OCI-LY1 (cell line): ENCODE measurements at regions not wholly inside any gene's neighbourhood (a gene's known extent, or its start where the extent isn't known, plus 50 kb on each side); places are given as distances from the start of the nearest gene placed in this dataset.

Experiments
- H2AFZ ChIP-seq: fragments of 200-600 bp; sonication (generic), shearing (Covaris generic); 2 replicates; pipeline ENCODE4 v1.6.0; 2014; ENCODE audit warnings: antibody characterized with exemption, mild to moderate bottlenecking, low read length
- H3F3A ChIP-seq: fragments of 200-600 bp; sonication (generic), shearing (Covaris generic); 2 replicates; pipeline ENCODE4 v1.6.0; 2014; ENCODE audit warnings: mild to moderate bottlenecking, antibody characterized with exemption, low read length, moderate library complexity; ENCODE audit not compliant: insufficient read depth
- H3K27ac ChIP-seq: fragments of 200-600 bp; sonication (generic); 2 replicates; pipeline ENCODE4 v1.5.1; 2014; ENCODE audit warnings: low read length, mixed run types, mild to moderate bottlenecking, low read depth; ENCODE audit not compliant: poor library complexity, severe bottlenecking
- H3K27me3 ChIP-seq: fragments of 200-600 bp; sonication (generic); 2 replicates; pipeline ENCODE4 v1.6.0; 2014; ENCODE audit warnings: antibody characterized with exemption, mild to moderate bottlenecking, low read length, moderate library complexity; ENCODE audit not compliant: insufficient read depth
- H3K36me3 ChIP-seq: fragments of 200-600 bp; sonication (generic); 2 replicates; pipeline ENCODE4 v1.6.1; 2014; ENCODE audit warnings: mild to moderate bottlenecking, antibody characterized with exemption, low read length, moderate library complexity, mixed read lengths; ENCODE audit not compliant: insufficient read depth
- H3K4me1 ChIP-seq: fragments of 200-600 bp; sonication (generic); 2 replicates; pipeline ENCODE4 v1.5.1; 2014; ENCODE audit warnings: mild to moderate bottlenecking, low read length, moderate library complexity; ENCODE audit not compliant: insufficient read depth, severe bottlenecking
- H3K4me2 ChIP-seq: fragments of 200-600 bp; sonication (generic), shearing (Covaris generic); 2 replicates; pipeline ENCODE4 v1.6.1; 2014; ENCODE audit warnings: low read length
- H3K4me3 ChIP-seq: fragments of 200-600 bp; sonication (generic); 2 replicates; pipeline ENCODE4 v1.5.1; 2014; ENCODE audit warnings: low read length, low read depth, mild to moderate bottlenecking, mixed read lengths; ENCODE audit not compliant: poor library complexity, severe bottlenecking
- H3K79me2 ChIP-seq: fragments of 200-600 bp; shearing (Covaris generic); 2 replicates; pipeline ENCODE4 v1.6.1; 2016; ENCODE audit warnings: mixed run types, low read length, mixed read lengths; ENCODE audit not compliant: insufficient read depth
- H3K9ac ChIP-seq: fragments of 200-600 bp; sonication (generic), shearing (Covaris generic); 2 replicates; pipeline ENCODE4 v1.6.1; 2014; ENCODE audit warnings: mild to moderate bottlenecking, low read length, mixed read lengths
- H3K9me2 ChIP-seq: fragments of 200-600 bp; sonication (generic), shearing (Covaris generic); 2 replicates; pipeline ENCODE4 v1.6.1; 2014; ENCODE audit warnings: low read depth, mild to moderate bottlenecking, low read length, mixed read lengths
- H3K9me3 ChIP-seq: fragments of 200-600 bp; shearing (Covaris generic); 2 replicates; pipeline ENCODE4 v1.6.1; 2014; ENCODE audit warnings: low read length, mixed read lengths
- H4K20me1 ChIP-seq: fragments of 200-600 bp; sonication (generic), shearing (Covaris generic); 2 replicates; pipeline ENCODE4 v1.6.0; 2016; ENCODE audit warnings: mild to moderate bottlenecking, low read length; ENCODE audit not compliant: insufficient read depth
- EZH2 ChIP-seq: fragments of 200-600 bp; sonication (generic), shearing (Covaris generic); IDR thresholded peaks from 2 replicates; pipeline ENCODE4 v1.8.0; 2017; ENCODE audit warnings: borderline replicate concordance, mixed run types, mild to moderate bottlenecking, antibody characterized with exemption, low read length, moderate library complexity, mixed read lengths
- TF ChIP-seq, protein P1 (sequence below): fragments of 200-600 bp; sonication (generic), shearing (Covaris generic); IDR thresholded peaks from 2 replicates; pipeline ENCODE4 v1.5.1; 2017; ENCODE audit warnings: mild to moderate bottlenecking, antibody characterized with exemption, low read length, moderate library complexity, mixed read lengths

- H2AFZ ChIP-seq: no peak overlapping the region; the same call in 1 of the 2 replicates
- no peak overlapping the region for H3K9ac ChIP-seq
- TF ChIP-seq, protein P1, sequence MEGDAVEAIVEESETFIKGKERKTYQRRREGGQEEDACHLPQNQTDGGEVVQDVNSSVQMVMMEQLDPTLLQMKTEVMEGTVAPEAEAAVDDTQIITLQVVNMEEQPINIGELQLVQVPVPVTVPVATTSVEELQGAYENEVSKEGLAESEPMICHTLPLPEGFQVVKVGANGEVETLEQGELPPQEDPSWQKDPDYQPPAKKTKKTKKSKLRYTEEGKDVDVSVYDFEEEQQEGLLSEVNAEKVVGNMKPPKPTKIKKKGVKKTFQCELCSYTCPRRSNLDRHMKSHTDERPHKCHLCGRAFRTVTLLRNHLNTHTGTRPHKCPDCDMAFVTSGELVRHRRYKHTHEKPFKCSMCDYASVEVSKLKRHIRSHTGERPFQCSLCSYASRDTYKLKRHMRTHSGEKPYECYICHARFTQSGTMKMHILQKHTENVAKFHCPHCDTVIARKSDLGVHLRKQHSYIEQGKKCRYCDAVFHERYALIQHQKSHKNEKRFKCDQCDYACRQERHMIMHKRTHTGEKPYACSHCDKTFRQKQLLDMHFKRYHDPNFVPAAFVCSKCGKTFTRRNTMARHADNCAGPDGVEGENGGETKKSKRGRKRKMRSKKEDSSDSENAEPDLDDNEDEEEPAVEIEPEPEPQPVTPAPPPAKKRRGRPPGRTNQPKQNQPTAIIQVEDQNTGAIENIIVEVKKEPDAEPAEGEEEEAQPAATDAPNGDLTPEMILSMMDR: no peak
- TF ChIP-seq EZH2: no peak
Observed at GRCh38 chr2:6325616-6326015, 540.1 kb downstream of the CMPK2 start.

GRCh38 chr2:6326958-6327357, 538.7 kb downstream of the CMPK2 start:
- no peaks in the 10 kb centered on the region for H4K20me1 ChIP-seq
- H3K9me2 ChIP-seq: no peaks in the 10 kb centered on the region
- H3K4me3 ChIP-seq: no peak overlapping the region
- peaks cover 3% of the 10 kb centered on the region; the same call in 1 of the 2 replicates for H3K36me3 ChIP-seq
- no peaks in the 10 kb centered on the region for H3K27me3 ChIP-seq
- peaks cover 5% of the 10 kb centered on the region; the same call in 1 of the 2 replicates for H3K9me3 ChIP-seq
- no peaks in the 10 kb centered on the region for H3K4me1 ChIP-seq
- H3K9ac ChIP-seq: no peak overlapping the region
- TF ChIP-seq EZH2: no peak
- TF ChIP-seq, protein P1: no peak
- no peaks in the 10 kb centered on the region for H3F3A ChIP-seq
- H3K4me2 ChIP-seq: no peak overlapping the region
- H2AFZ ChIP-seq: no peak overlapping the region
- H3K27ac ChIP-seq: no peak overlapping the region
- no peaks in the 10 kb centered on the region for H3K79me2 ChIP-seq

More at GRCh38 chr2:6325616-6326015, 540.1 kb downstream of the CMPK2 start:
- H3K79me2 ChIP-seq: no peaks in the 10 kb centered on the region
- no peaks in the 10 kb centered on the region for H4K20me1 ChIP-seq
- H3K27ac ChIP-seq: no peak overlapping the region
- peaks cover 7% of the 10 kb centered on the region; the same call in 1 of the 2 replicates for H3K9me3 ChIP-seq
- H3F3A ChIP-seq: no peaks in the 10 kb centered on the region
- H3K9me2 ChIP-seq: no peaks in the 10 kb centered on the region
- H3K4me1 ChIP-seq: no peaks in the 10 kb centered on the region
- H3K4me2 ChIP-seq: no peak overlapping the region
- peaks cover 3% of the 10 kb centered on the region; the same call in 1 of the 2 replicates for H3K36me3 ChIP-seq
- H3K27me3 ChIP-seq: no peaks in the 10 kb centered on the region
- no peak overlapping the region for H3K4me3 ChIP-seq

DNA sequence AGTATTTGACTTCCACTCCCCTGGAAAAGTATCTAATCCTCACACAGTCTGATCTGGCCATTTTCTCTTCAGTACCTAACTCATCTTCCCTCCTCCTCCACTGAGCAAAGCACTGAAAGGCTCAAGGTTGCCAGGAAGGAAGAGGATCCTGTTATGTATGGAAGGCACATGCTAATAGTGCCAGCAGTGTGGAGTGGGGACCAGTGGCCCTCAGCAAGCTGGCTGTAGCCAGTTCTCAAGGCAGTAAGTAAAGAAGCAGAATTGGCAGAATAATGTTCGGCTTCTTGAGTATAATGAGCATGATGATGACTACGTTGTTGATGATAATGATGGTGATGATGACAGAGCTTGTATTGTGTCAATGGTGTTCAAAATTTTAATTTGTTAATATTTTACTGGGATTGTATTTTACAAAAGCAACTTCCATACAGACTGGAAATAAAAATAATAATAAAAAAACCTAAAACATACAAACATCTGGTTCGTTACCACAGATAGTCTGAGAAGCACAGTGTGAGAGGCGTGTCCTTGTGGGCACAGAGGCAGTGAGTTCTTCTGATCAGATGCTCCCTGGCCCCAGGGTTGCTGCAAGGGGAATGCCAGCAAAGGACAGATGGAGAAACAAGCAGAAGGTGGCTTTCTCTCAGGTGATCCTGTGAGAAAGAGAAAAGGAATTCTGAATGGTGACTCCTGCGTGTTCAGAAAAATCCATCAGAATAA, 528.8 kb downstream of the CMPK2 start:
- Histone ChIP-seq H3K9me2 (no peaks in the 10 kb centered on the region), H3K27ac (peak overlapping the region; percentile 97), H3F3A (no peaks in the 10 kb centered on the region)

More for the DNA sequence above, 528.8 kb downstream of the CMPK2 start:
- Histone ChIP-seq H3K9me3 (peaks cover 3% of the 10 kb centered on the region; the same call in 1 of the 2 replicates), H3K36me3 (peaks cover 41% of the 10 kb centered on the region), H3K79me2 (no peaks in the 10 kb centered on the region; the same call in 1 of the 2 replicates), H3K27me3 (no peaks in the 10 kb centered on the region), H3K4me1 (peaks cover 60% of the 10 kb centered on the region), H3K4me3 (no peak overlapping the region), H4K20me1 (no peaks in the 10 kb centered on the region), H3K9ac (no peak overlapping the region), H2AFZ (no peak overlapping the region), H3K4me2 (peak overlapping the region; percentile 72; the same call in 1 of the 2 replicates)
- TF ChIP-seq, protein P1: no peak
- TF ChIP-seq EZH2: no peak
